Activated B cell treated with CpG ODN at 0.5 μM for 24 hours (primary cell): ENCODE measurements at regions not wholly inside any gene's neighbourhood (a gene's known extent, or its start where the extent isn't known, plus 50 kb on each side); places are given as distances from the start of the nearest gene placed in this dataset.

Source experiments
- ATAC-seq: fragments of 200-7000 bp; cut with Tn5 transposase; one replicate; pipeline ENCODE4 v1.10.0; 2021; ENCODE audit warnings: low read depth, mild to moderate bottlenecking, moderate library complexity
- CTCF ChIA-PET: fragments of 350-600 bp; sonication (Branson Sonifier 250); formaldehyde crosslinking; loops from one replicate; lab custom pipeline; 2021; ENCODE audit warnings: antibody characterized with exemption; lab: Charles Lee
- POLR2A ChIA-PET: fragments of 350-600 bp; sonication (Branson Sonifier 250); formaldehyde crosslinking; loops from one replicate; lab custom pipeline; 2021; ENCODE audit warnings: antibody characterized with exemption; lab: Charles Lee
- DNase-seq: peaks from one replicate; pipeline ENCODE4 v3.0.0; 2022
- H3K27ac Mint-ChIP-seq: one replicate; pipeline ENCODE4 v1.8.0; 2020; ENCODE audit warnings: mixed read lengths
- H3K27me3 Mint-ChIP-seq: one replicate; pipeline ENCODE4 v1.8.0; 2021; ENCODE audit warnings: mixed read lengths
- H3K36me3 Mint-ChIP-seq: one replicate; pipeline ENCODE4 v1.8.0; 2021; ENCODE audit warnings: low read depth, mixed read lengths
- H3K4me1 Mint-ChIP-seq: one replicate; pipeline ENCODE4 v1.8.0; 2021; ENCODE audit warnings: mixed read lengths
- H3K4me3 Mint-ChIP-seq: one replicate; pipeline ENCODE4 v1.8.0; 2020; ENCODE audit warnings: mild to moderate bottlenecking, mixed read lengths
- H3K9me3 Mint-ChIP-seq: one replicate; pipeline ENCODE4 v1.8.0; 2020; ENCODE audit warnings: mixed read lengths
- CTCF ChIP-seq: fragments of 200-600 bp; IDR thresholded peaks from one replicate; pipeline ENCODE4 v1.8.0; 2022; ENCODE audit warnings: antibody characterized with exemption, mild to moderate bottlenecking
- intact Hi-C: fragments of 100-400 bp; cut with micrococcal nuclease; formaldehyde crosslinking; loops from one replicate; pipeline ENCODE4 v1.15.1; 2024

DNA sequence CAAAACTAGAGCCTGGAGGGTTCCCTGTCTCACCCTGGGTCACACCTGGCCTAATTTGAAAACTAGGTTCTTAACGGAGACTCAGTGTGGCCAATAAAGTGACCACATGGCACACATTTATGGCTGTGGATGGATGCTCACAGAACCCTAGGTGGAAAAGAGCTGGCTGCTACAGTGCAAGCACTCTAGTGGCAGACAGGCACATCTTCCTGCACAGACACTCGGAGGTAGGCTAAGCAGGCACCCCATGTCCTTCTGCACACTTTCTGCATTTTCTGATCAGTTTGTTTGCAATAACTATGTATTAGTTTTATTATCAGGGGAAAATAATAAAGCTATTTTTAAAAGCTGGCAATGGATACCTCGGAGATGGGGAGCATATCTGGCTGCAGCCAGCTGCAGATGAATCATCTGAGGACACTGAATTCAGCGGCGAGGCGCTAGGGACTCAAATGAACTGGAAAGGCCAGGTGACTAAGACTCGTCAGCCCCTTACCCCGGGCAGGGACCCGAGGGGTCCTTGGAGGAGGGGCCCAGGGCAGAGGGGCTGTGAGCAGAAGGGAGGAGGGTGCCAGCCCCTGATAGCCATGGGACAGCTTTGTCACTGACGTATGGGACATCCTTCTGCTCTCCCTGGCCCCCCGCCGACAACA, 96.2 kb downstream of the OLFM1 start:
- H3K9me3 Mint-ChIP-seq, result no peaks in the 10 kb centered on the region
- CTCF ChIA-PET, result no interaction called here
- H3K4me1 Mint-ChIP-seq, result no peaks in the 10 kb centered on the region
- H3K27me3 Mint-ChIP-seq, result no peaks in the 10 kb centered on the region
- TF ChIP-seq CTCF, result no peak
- H3K4me3 Mint-ChIP-seq, result no peak overlapping the region
- POLR2A ChIA-PET, result interaction anchor here (0.6 kb wide), 1 partner anchor 18 kb away, joined by 5 read pairs; no protein-coding TSS in a partner anchor
- intact Hi-C loops, result no loop called here
- ATAC-seq, result no peak
- no peak overlapping the region for H3K27ac Mint-ChIP-seq
- DNase-seq, result no peak
- no peaks in the 10 kb centered on the region for H3K36me3 Mint-ChIP-seq

- Mint-ChIP-seq H3K27me3 (no peaks in the 10 kb centered on the region), H3K9me3 (no peaks in the 10 kb centered on the region), H3K4me1 (no peaks in the 10 kb centered on the region), H3K36me3 (no peaks in the 10 kb centered on the region), H3K27ac (no peak overlapping the region), H3K4me3 (no peak overlapping the region)
- DNase-seq (no peak), ATAC-seq (no peak)
- CTCF ChIA-PET, result no interaction called here
- intact Hi-C loops, result no loop called here
- TF ChIP-seq CTCF, result no peak
- POLR2A ChIA-PET, result interaction anchor here (0.6 kb wide), 1 partner anchor 17 kb away, joined by 5 read pairs; no protein-coding TSS in a partner anchor
Observed at GRCh38 chr9:135184181-135185053, 96.9 kb downstream of the OLFM1 start.

GRCh38 chr9:135185060-135185459, 97.6 kb downstream of the OLFM1 start:
- POLR2A ChIA-PET, result no interaction called here
- ATAC-seq (no peak), DNase-seq (no peak)
- Mint-ChIP-seq H3K36me3 (no peaks in the 10 kb centered on the region), H3K4me1 (no peaks in the 10 kb centered on the region), H3K27me3 (no peaks in the 10 kb centered on the region), H3K4me3 (no peak overlapping the region), H3K9me3 (no peaks in the 10 kb centered on the region), H3K27ac (no peak overlapping the region)
- CTCF ChIA-PET, result no interaction called here
- TF ChIP-seq CTCF, result no peak
- intact Hi-C loops, result no loop called here

GRCh38 chr9:135186248-135187164, 99.0 kb downstream of the OLFM1 start:
- no peak for TF ChIP-seq CTCF
- no peaks in the 10 kb centered on the region for H3K36me3 Mint-ChIP-seq
- CTCF ChIA-PET, result no interaction called here
- H3K4me1 Mint-ChIP-seq, result no peaks in the 10 kb centered on the region
- ATAC-seq, result no peak
- no peak overlapping the region for H3K27ac Mint-ChIP-seq
- peaks cover 2% of the 10 kb centered on the region for H3K27me3 Mint-ChIP-seq
- no peak overlapping the region for H3K4me3 Mint-ChIP-seq
- no peak for DNase-seq
- no peaks in the 10 kb centered on the region for H3K9me3 Mint-ChIP-seq
- intact Hi-C loops, result no loop called here
- POLR2A ChIA-PET, result no interaction called here
